Spleen (tissue), 11 donors: ENCODE measurements at regions not wholly inside any gene's neighbourhood (a gene's known extent, or its start where the extent isn't known, plus 50 kb on each side); places are given as distances from the start of the nearest gene placed in this dataset.

ENCODE experiments used
- DNase-seq: peaks from one replicate; pipeline ENCODE4 v3.0.0-alpha.2; 2020
- H3K27ac ChIP-seq, 8 donors: fragments of 200-600 bp; sonication (generic) in 7 of 8; 1 replicate in 4 of 8; 2 replicates in 4 of 8; pipeline versions ENCODE4 v1.5.0 to v1.8.0; 2016 to 2021; ENCODE audit warnings: inconsistent platforms in 4 of 8, mild to moderate bottlenecking in 4 of 8, moderate library complexity in 1 of 8
- H3K27me3 ChIP-seq, 7 donors: fragments of 200-600 bp; sonication (generic) in 6 of 7; replicated peaks in 1 of 7; 1 replicate in 4 of 7; 2 replicates in 3 of 7; pipeline versions ENCODE4 v1.5.0 to v1.8.0; 2016 to 2021; ENCODE audit warnings: inconsistent platforms in 3 of 7, mild to moderate bottlenecking in 1 of 7
- H3K36me3 ChIP-seq, 6 donors: fragments of 200-600 bp; sonication (generic) in 5 of 6; 1 replicate in 4 of 6; 2 replicates in 2 of 6; pipeline versions ENCODE4 v1.5.0 to v1.8.0; 2016 to 2021; ENCODE audit warnings: inconsistent platforms in 2 of 6
- H3K4me1 ChIP-seq, 6 donors: fragments of 200-600 bp; sonication (generic) in 5 of 6; 1 replicate in 3 of 6; 2 replicates in 3 of 6; pipeline versions ENCODE4 v1.5.0 to v1.8.0; 2016 to 2021; ENCODE audit warnings: inconsistent platforms in 3 of 6
- H3K4me3 ChIP-seq, 8 donors: fragments of 200-600 bp; sonication (generic) in 7 of 8; 1 replicate in 4 of 8; 2 replicates in 4 of 8; pipeline versions ENCODE4 v1.5.0 to v1.8.0; 2016 to 2021; ENCODE audit warnings: inconsistent platforms in 4 of 8, mild to moderate bottlenecking in 4 of 8, moderate library complexity in 2 of 8
- H3K9me3 ChIP-seq, 8 donors: fragments of 200-600 bp; sonication (generic) in 7 of 8; 1 replicate in 4 of 8; 2 replicates in 4 of 8; pipeline versions ENCODE4 v1.5.0 to v1.8.0; 2016 to 2021; ENCODE audit warnings: inconsistent platforms in 4 of 8
- CTCF ChIP-seq, 11 experiments: fragments of 200-600 bp in 7 of 11; fragments of 450-650 bp in 4 of 11; sonication (generic) in 4 of 11; IDR thresholded peaks in 8 of 11; conservative IDR thresholded peaks in 3 of 11; 1 replicate in 7 of 11; 2 replicates in 4 of 11; pipeline versions ENCODE4 v1.4.0 to v1.8.0; 2016 to 2021; ENCODE audit warnings: antibody characterized with exemption in 11 of 11, inconsistent platforms in 4 of 11, mild to moderate bottlenecking in 1 of 11
- POLR2A ChIP-seq, 3 donors: fragments of 450-650 bp; IDR thresholded peaks; one replicate each; pipeline ENCODE4 v1.5.1; 2017; ENCODE audit warnings: antibody characterized with exemption in 3 of 3, mild to moderate bottlenecking in 1 of 3
- POLR2AphosphoS5 ChIP-seq, 3 donors: sonication (generic); formaldehyde crosslinking; IDR thresholded peaks; one replicate each; pipeline ENCODE4 v1.5.1; 2017; ENCODE audit warnings: antibody characterized with exemption in 3 of 3
- WGBS, 5 donors: extraction: QIAGEN DNeasy Blood & Tissue Kit in 3 of 5; methylation state at CpG; one replicate each; pipeline versions ENCODE4 v1.1.5 to v1.1.7; 2013 to 2018; 5-methylcytosine and 5-hydroxymethylcytosine counted together
- intact Hi-C: fragments of 100-400 bp; cut with DNase I; formaldehyde crosslinking; loops from one replicate; pipeline ENCODE4 v1.15.0; 2023; ENCODE audit warnings: low total_unique reads
- donor health status: healthy with polysubstance abuse.
- donor health status: DM: no; HTN: no; CAD: no; lungs with moderate emphysema.
- donor health status: DM: no; HTN: no; CAD: no.
- donor health status: Bipolar disorder and iron deficiency.
- donor health status: healthy.
- donor health status: DM: no; HTN: no; CAD: no.
- donor health status: DM: yes; HTN: yes; CAD: no.

GRCh38 chr7:94237417-94237816 is 157.3 kb upstream of the COL1A2 start:
- no peak overlapping the region for H3K4me3 ChIP-seq
- H3K4me1 ChIP-seq, result peaks cover 0 to 10% (median 0%) of the 10 kb centered on the region in 6 donors
- intact Hi-C loops, result no loop called here
- no peaks in the 10 kb centered on the region for H3K36me3 ChIP-seq
- H3K27ac ChIP-seq, result no peak overlapping the region
- no peak for DNase-seq
- TF ChIP-seq POLR2AphosphoS5 (IDR thresholded peaks at IDR 0.05) (no peak), CTCF (IDR thresholded peaks at IDR 0.05 in 8 of 11, conservative IDR thresholded peaks at IDR 0.05 in 3 of 11) (no peak), POLR2A (IDR thresholded peaks at IDR 0.05) (no peak)
- no peaks in the 10 kb centered on the region for H3K27me3 ChIP-seq
- WGBS, 5 donors, result 44 to 51% (median 48%) methylated on average over 3 of the region's 3 CpGs
- H3K9me3 ChIP-seq, result no peaks in the 10 kb centered on the region

- WGBS, 5 donors, result 23 to 31% (median 28%) methylated on average over 4 of the region's 4 CpGs
- H3K27ac ChIP-seq, result peak overlapping the region in 3 of 8 donors; percentile 16 to 26 (median 16)
Measured at GRCh38 chr7:94239661-94240234, 154.9 kb upstream of the COL1A2 start.

GRCh38 chr7:94240902-94241301 is 153.8 kb upstream of the COL1A2 start:
- no peaks in the 10 kb centered on the region for H3K9me3 ChIP-seq
- no peaks in the 10 kb centered on the region for H3K36me3 ChIP-seq
- 83 to 93% (median 90%) methylated on average over 6 of the region's 6 CpGs for WGBS, 5 donors
- intact Hi-C loops, result no loop called here
- DNase-seq, result no peak
- no peak overlapping the region for H3K4me3 ChIP-seq
- no peak overlapping the region for H3K27ac ChIP-seq
- no peaks in the 10 kb centered on the region for H3K27me3 ChIP-seq
- no peak for TF ChIP-seq CTCF (IDR thresholded peaks at IDR 0.05 in 8 of 11, conservative IDR thresholded peaks at IDR 0.05 in 3 of 11)
- TF ChIP-seq POLR2A (IDR thresholded peaks at IDR 0.05), result no peak
- TF ChIP-seq POLR2AphosphoS5 (IDR thresholded peaks at IDR 0.05), result no peak
- peaks cover 0 to 10% (median 0%) of the 10 kb centered on the region in 6 donors for H3K4me1 ChIP-seq

More at GRCh38 chr7:94239661-94240234, 154.9 kb upstream of the COL1A2 start:
- TF ChIP-seq CTCF (IDR thresholded peaks at IDR 0.05 in 8 of 11, conservative IDR thresholded peaks at IDR 0.05 in 3 of 11) (no peak), POLR2AphosphoS5 (IDR thresholded peaks at IDR 0.05) (no peak), POLR2A (IDR thresholded peaks at IDR 0.05) (no peak)
- intact Hi-C loops, result no loop called here
- no peaks in the 10 kb centered on the region for H3K27me3 ChIP-seq
- no peak overlapping the region for H3K4me3 ChIP-seq
- no peaks in the 10 kb centered on the region for H3K36me3 ChIP-seq
- no peak for DNase-seq
- no peaks in the 10 kb centered on the region for H3K9me3 ChIP-seq
- peaks cover 0 to 10% (median 0%) of the 10 kb centered on the region in 6 donors for H3K4me1 ChIP-seq

- DNase-seq, result no peak
- Histone ChIP-seq H3K36me3 (no peaks in the 10 kb centered on the region), H3K27me3 (no peaks in the 10 kb centered on the region), H3K4me1 (peaks cover 0 to 10% (median 0%) of the 10 kb centered on the region in 6 donors), H3K4me3 (no peak overlapping the region), H3K9me3 (no peaks in the 10 kb centered on the region), H3K27ac (no peak overlapping the region)
- intact Hi-C loops, result no loop called here
- no peak for TF ChIP-seq POLR2AphosphoS5 (IDR thresholded peaks at IDR 0.05)
- TF ChIP-seq POLR2A (IDR thresholded peaks at IDR 0.05), result no peak
- TF ChIP-seq CTCF (IDR thresholded peaks at IDR 0.05 in 8 of 11, conservative IDR thresholded peaks at IDR 0.05 in 3 of 11), result no peak
- 56 to 81% (median 78%) methylated on average over 3 of the region's 3 CpGs for WGBS, 5 donors
Measured at GRCh38 chr7:94241402-94241925, 153.2 kb upstream of the COL1A2 start.
